A673 (cell line): ENCODE measurements at regions not wholly inside any gene's neighbourhood (a gene's known extent, or its start where the extent isn't known, plus 50 kb on each side); places are given as distances from the start of the nearest gene placed in this dataset.

ENCODE experiments used
- CTCF ChIP-seq: fragments of 300-800, 200-600 bp; sonication (generic); conservative IDR thresholded peaks from 2 replicates; pipeline ENCODE4 v1.5.1; 2017; ENCODE audit warnings: low read depth, mild to moderate bottlenecking, antibody characterized with exemption, low read length, moderate library complexity, mixed read lengths
- EZH2 ChIP-seq: fragments of 200-600 bp; sonication (generic); IDR thresholded peaks from 2 replicates; pipeline ENCODE4 v1.6.1; 2017; ENCODE audit warnings: borderline replicate concordance, low read depth, mild to moderate bottlenecking, mixed read lengths, antibody characterized with exemption, low read length; ENCODE audit not compliant: poor library complexity, severe bottlenecking

GRCh38 chrX:122982521-122982920, 201.6 kb upstream of the GRIA3 start:
- TF ChIP-seq CTCF (no peak), EZH2 (no peak)
